ENCODE measurements at regions not wholly inside any gene's neighbourhood (a gene's known extent, or its start where the extent isn't known, plus 50 kb on each side); places are given as distances from the start of the nearest gene placed in this dataset.

DNA sequence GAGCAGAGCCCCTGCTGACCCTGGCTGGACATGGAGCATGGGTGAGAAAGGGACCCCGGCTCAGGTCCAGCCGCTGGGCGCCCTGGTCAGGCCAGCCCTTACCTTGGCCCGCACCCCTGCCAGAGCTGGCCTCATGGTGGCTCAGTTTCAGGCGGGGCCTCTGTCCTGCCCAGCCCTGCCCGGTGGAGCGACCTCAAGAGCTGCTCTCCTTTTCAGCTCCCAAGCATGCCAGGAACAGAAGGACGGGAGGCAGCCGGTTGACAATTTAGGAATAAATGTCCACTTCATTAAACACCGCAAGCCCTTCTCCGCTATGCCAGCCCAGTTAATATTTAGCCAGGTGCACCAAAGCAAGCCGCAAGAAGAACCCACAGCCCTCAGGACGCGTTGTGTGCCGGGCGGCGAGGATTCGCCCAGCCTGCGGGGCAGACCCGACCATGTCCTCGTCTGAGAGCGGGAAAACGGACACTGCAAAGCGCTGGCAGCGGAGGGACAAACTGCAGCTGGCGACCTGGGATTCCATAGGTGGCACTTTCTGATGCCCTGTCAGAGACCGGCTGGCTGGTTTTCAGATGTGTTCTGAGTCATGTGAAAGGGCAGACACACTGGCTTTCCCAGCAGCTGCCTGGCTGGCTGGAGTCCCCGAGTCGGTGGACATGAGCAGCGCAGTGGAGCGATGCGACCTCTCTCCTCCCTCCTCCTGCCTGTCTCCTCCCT is 221.9 kb downstream of the TTLL2 start:
- no peak for TF ChIP-seq POLR2AphosphoS5 (IDR thresholded peaks at IDR 0.05; ENCODE audit: low read depth, low read length)
- no peak for TF ChIP-seq SPI1 (IDR thresholded peaks at IDR 0.05; ENCODE audit: low read depth, low read length)
